Astrocyte (in vitro differentiated cells and primary cell): ENCODE measurements at regions not wholly inside any gene's neighbourhood (a gene's known extent, or its start where the extent isn't known, plus 50 kb on each side); places are given as distances from the start of the nearest gene placed in this dataset.

Source experiments
- CTCF ChIP-seq: IDR thresholded peaks from 2 replicates; pipeline ENCODE4 v1.5.1; 2011; ENCODE audit warnings: low read depth, mild to moderate bottlenecking, inconsistent platforms, low read length, moderate library complexity; ENCODE audit not compliant: insufficient read depth
- EZH2 ChIP-seq: IDR thresholded peaks from 2 replicates; pipeline ENCODE4 v1.6.1; 2012; ENCODE audit warnings: mild to moderate bottlenecking, low read length, inconsistent platforms; ENCODE audit not compliant: insufficient read depth

- TF ChIP-seq CTCF (no peak), EZH2 (no peak)
Observed at GRCh38 chr2:12240206-12240605, 476.5 kb upstream of the TRIB2 start.
